Tibial artery (tissue), 4 donors: ENCODE measurements at regions not wholly inside any gene's neighbourhood (a gene's known extent, or its start where the extent isn't known, plus 50 kb on each side); places are given as distances from the start of the nearest gene placed in this dataset.

Experiments
- DNase-seq, 2 donors: peaks; one replicate each; pipeline ENCODE4 v3.0.0-alpha.2; 2019
- H3K27ac ChIP-seq, 2 donors: fragments of 200-600 bp; sonication (generic) in 1 of 2; 1 replicate in 1 of 2; 2 replicates in 1 of 2; pipeline ENCODE4 v1.5.1; 2018 to 2019; ENCODE audit warnings: mild to moderate bottlenecking in 1 of 2
- H3K27me3 ChIP-seq, 2 donors: fragments of 200-600 bp; sonication (generic) in 1 of 2; one replicate each; pipeline versions ENCODE4 v1.5.1 to v1.6.0; 2016 to 2019
- H3K36me3 ChIP-seq, 3 donors: fragments of 200-600 bp; sonication (generic) in 2 of 3; one replicate each; pipeline ENCODE4 v1.5.1; 2016 to 2019; ENCODE audit warnings: mild to moderate bottlenecking in 2 of 3
- H3K4me1 ChIP-seq, 4 donors: fragments of 200-600 bp; sonication (generic) in 2 of 4; 1 replicate in 3 of 4; 2 replicates in 1 of 4; pipeline ENCODE4 v1.5.1; 2016 to 2019
- H3K4me3 ChIP-seq, 2 donors: fragments of 200-600 bp; sonication (generic) in 1 of 2; 1 replicate in 1 of 2; 2 replicates in 1 of 2; pipeline ENCODE4 v1.5.1; 2018 to 2019; ENCODE audit warnings: mild to moderate bottlenecking in 2 of 2
- H3K9me3 ChIP-seq, 3 donors: fragments of 200-600 bp; sonication (generic) in 1 of 3; one replicate each; pipeline ENCODE4 v1.5.1; 2016 to 2019
- intact Hi-C: fragments of 100-400 bp; cut with DNase I; formaldehyde crosslinking; loops from one replicate; pipeline ENCODE4 v1.15.0; 2023; ENCODE audit warnings: low total_unique reads
- TF ChIP-seq, protein P1 (sequence below), 2 experiments: fragments of 200-600 bp in 1 of 2; fragments of 450-650 bp in 1 of 2; IDR thresholded peaks; one replicate each; pipeline ENCODE4 v1.5.1; 2017 to 2019; ENCODE audit warnings: antibody characterized with exemption in 2 of 2, mild to moderate bottlenecking in 1 of 2, moderate library complexity in 1 of 2

GRCh38 chr1:59005491-59006288 is 221.8 kb upstream of the JUN start:
- intact Hi-C loops: no loop called here
- Histone ChIP-seq H3K36me3 (no peaks in the 10 kb centered on the region), H3K4me3 (no peak overlapping the region), H3K27ac (no peak overlapping the region), H3K27me3 (no peaks in the 10 kb centered on the region), H3K4me1 (peaks cover 0 to 20% (median 9%) of the 10 kb centered on the region in 4 donors), H3K9me3 (no peaks in the 10 kb centered on the region)
- TF ChIP-seq, protein P1, sequence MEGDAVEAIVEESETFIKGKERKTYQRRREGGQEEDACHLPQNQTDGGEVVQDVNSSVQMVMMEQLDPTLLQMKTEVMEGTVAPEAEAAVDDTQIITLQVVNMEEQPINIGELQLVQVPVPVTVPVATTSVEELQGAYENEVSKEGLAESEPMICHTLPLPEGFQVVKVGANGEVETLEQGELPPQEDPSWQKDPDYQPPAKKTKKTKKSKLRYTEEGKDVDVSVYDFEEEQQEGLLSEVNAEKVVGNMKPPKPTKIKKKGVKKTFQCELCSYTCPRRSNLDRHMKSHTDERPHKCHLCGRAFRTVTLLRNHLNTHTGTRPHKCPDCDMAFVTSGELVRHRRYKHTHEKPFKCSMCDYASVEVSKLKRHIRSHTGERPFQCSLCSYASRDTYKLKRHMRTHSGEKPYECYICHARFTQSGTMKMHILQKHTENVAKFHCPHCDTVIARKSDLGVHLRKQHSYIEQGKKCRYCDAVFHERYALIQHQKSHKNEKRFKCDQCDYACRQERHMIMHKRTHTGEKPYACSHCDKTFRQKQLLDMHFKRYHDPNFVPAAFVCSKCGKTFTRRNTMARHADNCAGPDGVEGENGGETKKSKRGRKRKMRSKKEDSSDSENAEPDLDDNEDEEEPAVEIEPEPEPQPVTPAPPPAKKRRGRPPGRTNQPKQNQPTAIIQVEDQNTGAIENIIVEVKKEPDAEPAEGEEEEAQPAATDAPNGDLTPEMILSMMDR (IDR thresholded peaks at IDR 0.05): no peak
- no peak for DNase-seq

DNA sequence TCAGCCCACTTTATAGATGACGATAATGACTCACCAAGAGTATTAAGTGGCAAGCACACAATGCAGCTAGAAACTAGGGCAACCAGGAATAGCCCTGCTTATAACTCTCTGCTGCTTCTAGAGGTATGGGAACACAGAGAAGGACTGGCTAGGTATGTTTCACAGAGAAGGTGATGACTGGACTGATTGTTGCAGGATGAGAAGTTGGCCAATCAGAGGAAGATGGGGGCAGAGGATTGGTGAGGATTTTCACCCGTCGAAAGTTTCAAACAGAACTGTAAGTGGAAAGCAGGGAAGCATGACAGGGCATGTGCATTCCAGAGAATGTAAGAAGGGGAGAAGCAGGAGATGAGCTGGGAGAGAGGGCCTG is 222.4 kb upstream of the JUN start:
- H3K9me3 ChIP-seq: no peaks in the 10 kb centered on the region
- TF ChIP-seq, protein P1 (IDR thresholded peaks at IDR 0.05): no peak
- H3K4me3 ChIP-seq: no peak overlapping the region
- no peaks in the 10 kb centered on the region for H3K27me3 ChIP-seq
- DNase-seq: no peak
- peaks cover 0 to 20% (median 9%) of the 10 kb centered on the region in 4 donors for H3K4me1 ChIP-seq
- H3K36me3 ChIP-seq: no peaks in the 10 kb centered on the region
- no peak overlapping the region for H3K27ac ChIP-seq
- intact Hi-C loops: no loop called here

GRCh38 chr1:59006932-59007331 is 223.1 kb upstream of the JUN start:
- Histone ChIP-seq H3K4me3 (no peak overlapping the region), H3K4me1 (peaks cover 0 to 20% (median 9%) of the 10 kb centered on the region in 4 donors), H3K27me3 (no peaks in the 10 kb centered on the region), H3K36me3 (no peaks in the 10 kb centered on the region), H3K27ac (no peak overlapping the region), H3K9me3 (no peaks in the 10 kb centered on the region)
- DNase-seq: no peak
- TF ChIP-seq, protein P1 (IDR thresholded peaks at IDR 0.05): no peak
- intact Hi-C loops: no loop called here

DNA sequence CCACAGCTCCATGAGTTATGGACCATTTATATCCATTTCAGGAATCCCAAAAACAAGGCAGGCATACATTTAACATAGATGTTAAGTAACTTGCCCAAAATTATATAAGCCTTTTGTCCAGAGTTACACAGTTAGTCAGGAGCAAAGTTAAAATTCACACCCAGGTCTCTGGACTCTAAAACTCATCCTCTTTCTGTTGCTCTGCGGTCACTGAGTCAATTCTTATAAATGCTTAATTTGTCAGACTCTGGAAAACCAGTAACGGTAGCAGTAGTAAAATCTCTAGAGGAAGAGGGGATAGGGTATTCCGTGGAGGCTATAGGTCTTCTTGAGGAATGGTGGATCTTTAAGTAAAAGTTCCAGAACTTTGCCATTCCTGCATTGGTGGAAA is 223.6 kb upstream of the JUN start:
- no peaks in the 10 kb centered on the region for H3K9me3 ChIP-seq
- H3K36me3 ChIP-seq: no peaks in the 10 kb centered on the region
- TF ChIP-seq, protein P1 (IDR thresholded peaks at IDR 0.05): no peak
- DNase-seq: no peak
- peak overlapping the region; percentile 12 to 53 for H3K27ac ChIP-seq
- no peak overlapping the region for H3K4me3 ChIP-seq
- H3K4me1 ChIP-seq: peaks cover 0 to 20% (median 9%) of the 10 kb centered on the region in 4 donors
- H3K27me3 ChIP-seq: no peaks in the 10 kb centered on the region
- intact Hi-C loops: no loop called here

DNA sequence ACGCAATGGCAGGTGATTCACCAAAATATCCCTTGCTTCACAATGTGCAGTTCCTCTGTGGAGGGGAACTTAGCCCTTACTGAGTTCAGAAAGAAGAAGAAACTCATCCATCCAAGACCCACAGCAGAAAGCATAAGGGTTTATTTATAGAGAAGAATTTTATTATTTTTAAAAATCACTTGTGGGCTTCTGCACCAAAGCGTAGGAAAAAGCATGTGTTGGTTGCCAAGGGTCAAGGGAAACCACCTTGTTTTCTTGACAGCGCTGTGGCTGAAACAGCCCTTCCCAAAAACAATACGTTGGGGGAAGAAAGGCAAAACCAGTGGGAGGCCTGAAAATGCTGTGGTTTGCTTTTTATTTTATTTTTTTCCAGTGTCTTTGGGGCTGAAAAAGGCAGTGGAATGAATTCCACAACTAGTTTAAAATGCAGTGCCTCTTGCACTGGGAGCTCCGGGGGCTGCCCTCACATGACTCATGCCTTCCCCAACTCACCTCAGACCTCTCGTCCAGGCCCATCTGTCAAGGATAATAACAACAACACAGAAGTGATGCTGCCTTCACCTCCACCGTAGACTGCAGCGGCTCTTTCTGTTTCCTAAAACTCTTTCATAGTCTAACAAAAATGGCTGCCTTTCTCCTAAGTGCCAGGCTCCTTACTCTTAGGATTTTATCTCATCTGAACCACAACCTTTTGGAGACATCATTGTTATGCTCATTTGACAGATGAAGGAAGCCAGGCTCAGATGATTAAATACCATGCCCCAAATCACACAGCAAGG is 224.2 kb upstream of the JUN start:
- H3K27ac ChIP-seq: peak overlapping the region; percentile 12 to 53
- H3K27me3 ChIP-seq: no peaks in the 10 kb centered on the region
- no peaks in the 10 kb centered on the region for H3K9me3 ChIP-seq
- H3K36me3 ChIP-seq: no peaks in the 10 kb centered on the region
- TF ChIP-seq, protein P1 (IDR thresholded peaks at IDR 0.05): no peak
- peaks cover 0 to 25% (median 11%) of the 10 kb centered on the region in 4 donors for H3K4me1 ChIP-seq
- DNase-seq: no peak
- no peak overlapping the region for H3K4me3 ChIP-seq
- intact Hi-C loops: no loop called here
